Gastroesophageal sphincter (tissue), 3 donors: ENCODE measurements at regions not wholly inside any gene's neighbourhood (a gene's known extent, or its start where the extent isn't known, plus 50 kb on each side); places are given as distances from the start of the nearest gene placed in this dataset.
"Not testable (repeated sequence)": the region's sequence is repeated elsewhere in the genome, so short reads cannot be mapped to it uniquely, and the experiment has no call there.

Source experiments
- EP300 ChIP-seq: sonication (generic); formaldehyde crosslinking; IDR thresholded peaks from one replicate; pipeline ENCODE4 v1.6.1; 2017; ENCODE audit warnings: antibody characterized with exemption, mild to moderate bottlenecking
- POLR2A ChIP-seq, 2 donors: fragments of 450-650 bp; IDR thresholded peaks; one replicate each; pipeline ENCODE4 v1.6.1; 2017; ENCODE audit warnings: antibody characterized with exemption in 2 of 2, mild to moderate bottlenecking in 2 of 2, moderate library complexity in 1 of 2
- TF ChIP-seq, protein P1 (sequence below), 4 experiments: fragments of 200-600 bp in 2 of 4; fragments of 450-650 bp in 2 of 4; sonication (generic) in 1 of 4; IDR thresholded peaks; one replicate each; pipeline ENCODE4 v1.5.1; 2017 to 2019; ENCODE audit warnings: antibody characterized with exemption in 4 of 4, mild to moderate bottlenecking in 2 of 4, moderate library complexity in 2 of 4

GRCh38 chr7:39869888-39870522 is 80.1 kb upstream of the CDK13 start:
- not testable (repeated sequence) for TF ChIP-seq POLR2A (IDR thresholded peaks at IDR 0.05); EP300
- TF ChIP-seq, protein P1, sequence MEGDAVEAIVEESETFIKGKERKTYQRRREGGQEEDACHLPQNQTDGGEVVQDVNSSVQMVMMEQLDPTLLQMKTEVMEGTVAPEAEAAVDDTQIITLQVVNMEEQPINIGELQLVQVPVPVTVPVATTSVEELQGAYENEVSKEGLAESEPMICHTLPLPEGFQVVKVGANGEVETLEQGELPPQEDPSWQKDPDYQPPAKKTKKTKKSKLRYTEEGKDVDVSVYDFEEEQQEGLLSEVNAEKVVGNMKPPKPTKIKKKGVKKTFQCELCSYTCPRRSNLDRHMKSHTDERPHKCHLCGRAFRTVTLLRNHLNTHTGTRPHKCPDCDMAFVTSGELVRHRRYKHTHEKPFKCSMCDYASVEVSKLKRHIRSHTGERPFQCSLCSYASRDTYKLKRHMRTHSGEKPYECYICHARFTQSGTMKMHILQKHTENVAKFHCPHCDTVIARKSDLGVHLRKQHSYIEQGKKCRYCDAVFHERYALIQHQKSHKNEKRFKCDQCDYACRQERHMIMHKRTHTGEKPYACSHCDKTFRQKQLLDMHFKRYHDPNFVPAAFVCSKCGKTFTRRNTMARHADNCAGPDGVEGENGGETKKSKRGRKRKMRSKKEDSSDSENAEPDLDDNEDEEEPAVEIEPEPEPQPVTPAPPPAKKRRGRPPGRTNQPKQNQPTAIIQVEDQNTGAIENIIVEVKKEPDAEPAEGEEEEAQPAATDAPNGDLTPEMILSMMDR (IDR thresholded peaks at IDR 0.05) = not testable (repeated sequence)
